WTC11 (cell line): ENCODE measurements at regions not wholly inside any gene's neighbourhood (a gene's known extent, or its start where the extent isn't known, plus 50 kb on each side); places are given as distances from the start of the nearest gene placed in this dataset.

Source experiments
- ATAC-seq: fragments of 200-7000 bp; cut with Tn5 transposase; 2 replicates; pipeline ENCODE4 v1.10.0; 2021; ENCODE audit warnings: mild to moderate bottlenecking, moderate library complexity
- CTCF ChIA-PET: fragments of 300-600 bp; sonication (Branson Sonifier 250); formaldehyde crosslinking; loops from one replicate; lab custom pipeline; 2021; ENCODE audit warnings: antibody characterized with exemption; lab: Charles Lee
- POLR2A ChIA-PET: fragments of 350-600 bp; sonication (Branson Sonifier 250); formaldehyde crosslinking; loops from one replicate; lab custom pipeline; 2021; ENCODE audit warnings: antibody characterized with exemption; lab: Charles Lee
- DNase-seq: peaks from one replicate; pipeline ENCODE4 v3.0.0; 2021; ENCODE audit warnings: low spot score
- H3K27ac Mint-ChIP-seq: 2 replicates; pipeline ENCODE4 v1.8.0; 2021; ENCODE audit warnings: mixed read lengths
- H3K27me3 Mint-ChIP-seq: 2 replicates; pipeline ENCODE4 v1.8.0; 2021; ENCODE audit warnings: low read depth, mild to moderate bottlenecking, moderate library complexity, mixed read lengths
- H3K36me3 Mint-ChIP-seq: 2 replicates; pipeline ENCODE4 v1.8.0; 2021; ENCODE audit warnings: mixed read lengths
- H3K4me1 Mint-ChIP-seq: 2 replicates; pipeline ENCODE4 v1.8.0; 2022; ENCODE audit warnings: mixed read lengths
- H3K4me3 Mint-ChIP-seq: 2 replicates; pipeline ENCODE4 v1.8.0; 2021; ENCODE audit warnings: mild to moderate bottlenecking, moderate library complexity, mixed read lengths
- H3K9me3 Mint-ChIP-seq: 2 replicates; pipeline ENCODE4 v1.8.0; 2021; ENCODE audit warnings: mixed read lengths
- ATF1 ChIP-seq: sonication (generic); formaldehyde crosslinking; IDR thresholded peaks from 2 replicates; pipeline ENCODE4 v1.8.1; 2023; ENCODE audit warnings: mild to moderate bottlenecking, moderate library complexity, missing genetic modification reagents
- CBFB ChIP-seq: sonication (generic); formaldehyde crosslinking; IDR thresholded peaks from 2 replicates; pipeline ENCODE4 v1.8.1; 2022; ENCODE audit warnings: mild to moderate bottlenecking, low read depth, missing genetic modification reagents
- CREB1 ChIP-seq: sonication (generic); formaldehyde crosslinking; IDR thresholded peaks from 2 replicates; pipeline ENCODE4 v1.8.0; 2023; ENCODE audit warnings: mild to moderate bottlenecking, missing genetic modification reagents
- ETV6 ChIP-seq: sonication (generic); formaldehyde crosslinking; IDR thresholded peaks from 2 replicates; pipeline ENCODE4 v1.8.1; 2022; ENCODE audit warnings: mild to moderate bottlenecking, missing genetic modification reagents
- FOXJ3 ChIP-seq: sonication (generic); formaldehyde crosslinking; IDR thresholded peaks from 2 replicates; pipeline ENCODE4 v1.9.0; 2021; ENCODE audit warnings: missing genetic modification reagents, mild to moderate bottlenecking, borderline replicate concordance
- FOXK1 ChIP-seq: sonication (generic); formaldehyde crosslinking; IDR thresholded peaks from 2 replicates; pipeline ENCODE4 v1.8.0; 2022; ENCODE audit warnings: mild to moderate bottlenecking, moderate library complexity, missing genetic modification reagents
- GTF2I ChIP-seq: fragments of 250-450 bp; sonication (Bioruptor Pico); conservative IDR thresholded peaks from 2 replicates; pipeline ENCODE4 v1.4.0; 2021; ENCODE audit warnings: mild to moderate bottlenecking
- JUN ChIP-seq: sonication (generic); formaldehyde crosslinking; IDR thresholded peaks from 2 replicates; pipeline ENCODE4 v1.8.0; 2023; ENCODE audit warnings: mild to moderate bottlenecking, missing genetic modification reagents
- RELA ChIP-seq: sonication (generic); formaldehyde crosslinking; IDR thresholded peaks from 2 replicates; pipeline ENCODE4 v1.8.1; 2022; ENCODE audit warnings: missing genetic modification reagents, mild to moderate bottlenecking, borderline replicate concordance
- SMAD4 ChIP-seq: sonication (generic); formaldehyde crosslinking; IDR thresholded peaks from 2 replicates; pipeline ENCODE4 v1.8.0; 2022; ENCODE audit warnings: mild to moderate bottlenecking, missing genetic modification reagents
- ZNF232 ChIP-seq: sonication (generic); formaldehyde crosslinking; IDR thresholded peaks from 2 replicates; pipeline ENCODE4 v1.8.0; 2022; ENCODE audit warnings: mild to moderate bottlenecking, missing genetic modification reagents
- ZNF263 ChIP-seq: sonication (generic); formaldehyde crosslinking; IDR thresholded peaks from 2 replicates; pipeline ENCODE4 v1.8.1; 2022; ENCODE audit warnings: low read depth, mild to moderate bottlenecking, moderate library complexity, missing genetic modification reagents
- TF ChIP-seq, protein P1 (sequence below): fragments of 250-450 bp; sonication (Bioruptor Pico); IDR thresholded peaks from 2 replicates; pipeline ENCODE4 v2.1.2; 2022; ENCODE audit warnings: mild to moderate bottlenecking, moderate library complexity
- TF ChIP-seq, protein P2 (sequence below): sonication (generic); formaldehyde crosslinking; IDR thresholded peaks from 2 replicates; pipeline ENCODE4 v1.8.0; 2022; ENCODE audit warnings: mild to moderate bottlenecking, missing genetic modification reagents
- TF ChIP-seq, protein P3 (sequence below): sonication (generic); formaldehyde crosslinking; IDR thresholded peaks from 2 replicates; pipeline ENCODE4 v1.8.1; 2023; ENCODE audit warnings: mild to moderate bottlenecking, moderate library complexity, missing genetic modification reagents
- TF ChIP-seq, protein P4 (sequence below): sonication (generic); formaldehyde crosslinking; IDR thresholded peaks from 2 replicates; pipeline ENCODE4 v1.8.1; 2023; ENCODE audit warnings: mild to moderate bottlenecking, missing genetic modification reagents, moderate library complexity
- TF ChIP-seq, protein P5 (sequence below): sonication (generic); formaldehyde crosslinking; IDR thresholded peaks from 2 replicates; pipeline ENCODE4 v1.8.0; 2023; ENCODE audit warnings: missing genetic modification reagents, mild to moderate bottlenecking, borderline replicate concordance
- TF ChIP-seq, protein P6 (sequence below): sonication (generic); formaldehyde crosslinking; IDR thresholded peaks from 2 replicates; pipeline ENCODE4 v1.8.1; 2023; ENCODE audit warnings: mild to moderate bottlenecking, missing genetic modification reagents
- TF ChIP-seq, protein P7 (sequence below): sonication (generic); formaldehyde crosslinking; IDR thresholded peaks from 2 replicates; pipeline ENCODE4 v1.8.0; 2022; ENCODE audit warnings: mild to moderate bottlenecking, missing genetic modification reagents
- TF ChIP-seq, protein P8 (sequence below): sonication (generic); formaldehyde crosslinking; IDR thresholded peaks from 2 replicates; pipeline ENCODE4 v1.8.1; 2022; ENCODE audit warnings: mild to moderate bottlenecking, missing genetic modification reagents, moderate library complexity, borderline replicate concordance

DNA sequence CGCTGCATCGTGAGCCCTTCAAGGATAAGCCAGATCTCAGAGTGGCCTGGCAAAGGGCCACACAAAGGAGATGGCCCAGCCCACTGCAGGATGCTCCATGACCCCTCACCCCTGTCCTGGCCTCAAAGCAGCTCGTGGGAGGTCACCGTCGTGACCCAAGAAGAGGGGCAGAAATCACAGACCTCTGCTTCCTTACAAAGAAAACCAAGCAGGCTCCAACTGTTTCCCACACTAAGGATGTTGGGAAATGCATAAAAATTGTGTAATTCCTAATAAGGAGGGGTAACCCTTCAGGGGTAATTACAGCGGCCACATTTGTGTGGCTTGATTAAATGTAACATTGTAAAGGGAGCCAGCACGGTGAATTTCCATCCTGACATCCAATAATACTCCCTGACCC, 102.3 kb downstream of the BOD1L2 start (continued):
- TF ChIP-seq, protein P1, sequence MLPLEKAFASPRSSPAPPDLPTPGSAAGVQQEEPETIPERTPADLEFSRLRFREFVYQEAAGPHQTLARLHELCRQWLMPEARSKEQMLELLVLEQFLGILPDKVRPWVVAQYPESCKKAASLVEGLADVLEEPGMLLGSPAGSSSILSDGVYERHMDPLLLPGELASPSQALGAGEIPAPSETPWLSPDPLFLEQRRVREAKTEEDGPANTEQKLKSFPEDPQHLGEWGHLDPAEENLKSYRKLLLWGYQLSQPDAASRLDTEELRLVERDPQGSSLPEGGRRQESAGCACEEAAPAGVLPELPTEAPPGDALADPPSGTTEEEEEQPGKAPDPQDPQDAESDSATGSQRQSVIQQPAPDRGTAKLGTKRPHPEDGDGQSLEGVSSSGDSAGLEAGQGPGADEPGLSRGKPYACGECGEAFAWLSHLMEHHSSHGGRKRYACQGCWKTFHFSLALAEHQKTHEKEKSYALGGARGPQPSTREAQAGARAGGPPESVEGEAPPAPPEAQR (CRISPR knock-in tag), result no peak
- TF ChIP-seq FOXK1, result no peak
- TF ChIP-seq CREB1 (CRISPR knock-in tag), result no peak
- TF ChIP-seq, protein P2, sequence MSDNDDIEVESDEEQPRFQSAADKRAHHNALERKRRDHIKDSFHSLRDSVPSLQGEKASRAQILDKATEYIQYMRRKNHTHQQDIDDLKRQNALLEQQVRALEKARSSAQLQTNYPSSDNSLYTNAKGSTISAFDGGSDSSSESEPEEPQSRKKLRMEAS (CRISPR knock-in tag), result no peak
- TF ChIP-seq, protein P3, sequence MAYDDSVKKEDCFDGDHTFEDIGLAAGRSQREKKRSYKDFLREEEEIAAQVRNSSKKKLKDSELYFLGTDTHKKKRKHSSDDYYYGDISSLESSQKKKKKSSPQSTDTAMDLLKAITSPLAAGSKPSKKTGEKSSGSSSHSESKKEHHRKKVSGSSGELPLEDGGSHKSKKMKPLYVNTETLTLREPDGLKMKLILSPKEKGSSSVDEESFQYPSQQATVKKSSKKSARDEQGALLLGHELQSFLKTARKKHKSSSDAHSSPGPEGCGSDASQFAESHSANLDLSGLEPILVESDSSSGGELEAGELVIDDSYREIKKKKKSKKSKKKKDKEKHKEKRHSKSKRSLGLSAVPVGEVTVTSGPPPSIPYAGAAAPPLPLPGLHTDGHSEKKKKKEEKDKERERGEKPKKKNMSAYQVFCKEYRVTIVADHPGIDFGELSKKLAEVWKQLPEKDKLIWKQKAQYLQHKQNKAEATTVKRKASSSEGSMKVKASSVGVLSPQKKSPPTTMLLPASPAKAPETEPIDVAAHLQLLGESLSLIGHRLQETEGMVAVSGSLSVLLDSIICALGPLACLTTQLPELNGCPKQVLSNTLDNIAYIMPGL (CRISPR knock-in tag), result no peak

DNA sequence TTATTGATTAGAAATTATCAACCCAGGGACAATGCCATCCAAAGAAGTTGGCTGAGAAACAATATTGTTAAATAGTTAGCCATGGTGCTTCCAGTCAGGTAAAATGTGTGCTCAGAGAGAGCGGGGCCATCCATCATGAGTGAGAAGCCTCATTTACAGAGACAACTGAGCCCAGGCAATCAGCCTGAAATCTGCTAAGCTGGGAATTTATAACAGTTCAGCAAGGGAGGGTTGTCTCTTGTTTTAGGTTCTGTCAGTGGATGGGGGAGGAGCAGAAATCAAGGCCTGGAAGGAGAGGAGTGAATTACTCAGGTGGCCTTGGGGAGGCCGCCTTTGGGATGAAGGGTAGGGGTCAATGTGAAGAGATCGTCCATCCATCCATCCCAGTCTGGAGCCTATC, 102.5 kb upstream of the ST8SIA3 start:
- CTCF ChIA-PET, result no interaction called here
- Mint-ChIP-seq H3K36me3 (no peaks in the 10 kb centered on the region), H3K9me3 (no peaks in the 10 kb centered on the region), H3K27me3 (no peaks in the 10 kb centered on the region; the same call in 1 of the 2 replicates), H3K4me3 (no peak overlapping the region)
- no peak for DNase-seq
- TF ChIP-seq CBFB (CRISPR knock-in tag) (no peak), ATF1 (no peak), ZNF232 (CRISPR knock-in tag) (no peak), JUN (no peak), RELA (CRISPR knock-in tag) (no peak)
- TF ChIP-seq, protein P4, sequence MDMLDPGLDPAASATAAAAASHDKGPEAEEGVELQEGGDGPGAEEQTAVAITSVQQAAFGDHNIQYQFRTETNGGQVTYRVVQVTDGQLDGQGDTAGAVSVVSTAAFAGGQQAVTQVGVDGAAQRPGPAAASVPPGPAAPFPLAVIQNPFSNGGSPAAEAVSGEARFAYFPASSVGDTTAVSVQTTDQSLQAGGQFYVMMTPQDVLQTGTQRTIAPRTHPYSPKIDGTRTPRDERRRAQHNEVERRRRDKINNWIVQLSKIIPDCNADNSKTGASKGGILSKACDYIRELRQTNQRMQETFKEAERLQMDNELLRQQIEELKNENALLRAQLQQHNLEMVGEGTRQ (CRISPR knock-in tag), result no peak
- TF ChIP-seq, protein P5, sequence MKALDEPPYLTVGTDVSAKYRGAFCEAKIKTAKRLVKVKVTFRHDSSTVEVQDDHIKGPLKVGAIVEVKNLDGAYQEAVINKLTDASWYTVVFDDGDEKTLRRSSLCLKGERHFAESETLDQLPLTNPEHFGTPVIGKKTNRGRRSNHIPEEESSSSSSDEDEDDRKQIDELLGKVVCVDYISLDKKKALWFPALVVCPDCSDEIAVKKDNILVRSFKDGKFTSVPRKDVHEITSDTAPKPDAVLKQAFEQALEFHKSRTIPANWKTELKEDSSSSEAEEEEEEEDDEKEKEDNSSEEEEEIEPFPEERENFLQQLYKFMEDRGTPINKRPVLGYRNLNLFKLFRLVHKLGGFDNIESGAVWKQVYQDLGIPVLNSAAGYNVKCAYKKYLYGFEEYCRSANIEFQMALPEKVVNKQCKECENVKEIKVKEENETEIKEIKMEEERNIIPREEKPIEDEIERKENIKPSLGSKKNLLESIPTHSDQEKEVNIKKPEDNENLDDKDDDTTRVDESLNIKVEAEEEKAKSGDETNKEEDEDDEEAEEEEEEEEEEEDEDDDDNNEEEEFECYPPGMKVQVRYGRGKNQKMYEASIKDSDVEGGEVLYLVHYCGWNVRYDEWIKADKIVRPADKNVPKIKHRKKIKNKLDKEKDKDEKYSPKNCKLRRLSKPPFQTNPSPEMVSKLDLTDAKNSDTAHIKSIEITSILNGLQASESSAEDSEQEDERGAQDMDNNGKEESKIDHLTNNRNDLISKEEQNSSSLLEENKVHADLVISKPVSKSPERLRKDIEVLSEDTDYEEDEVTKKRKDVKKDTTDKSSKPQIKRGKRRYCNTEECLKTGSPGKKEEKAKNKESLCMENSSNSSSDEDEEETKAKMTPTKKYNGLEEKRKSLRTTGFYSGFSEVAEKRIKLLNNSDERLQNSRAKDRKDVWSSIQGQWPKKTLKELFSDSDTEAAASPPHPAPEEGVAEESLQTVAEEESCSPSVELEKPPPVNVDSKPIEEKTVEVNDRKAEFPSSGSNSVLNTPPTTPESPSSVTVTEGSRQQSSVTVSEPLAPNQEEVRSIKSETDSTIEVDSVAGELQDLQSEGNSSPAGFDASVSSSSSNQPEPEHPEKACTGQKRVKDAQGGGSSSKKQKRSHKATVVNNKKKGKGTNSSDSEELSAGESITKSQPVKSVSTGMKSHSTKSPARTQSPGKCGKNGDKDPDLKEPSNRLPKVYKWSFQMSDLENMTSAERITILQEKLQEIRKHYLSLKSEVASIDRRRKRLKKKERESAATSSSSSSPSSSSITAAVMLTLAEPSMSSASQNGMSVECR, result no peak
- TF ChIP-seq, all 79 proteins: peak for 0
- no peaks in the 10 kb centered on the region for H3K4me1 Mint-ChIP-seq
- ATAC-seq, result no peak
- POLR2A ChIA-PET, result no interaction called here
- no peak overlapping the region for H3K27ac Mint-ChIP-seq

DNA sequence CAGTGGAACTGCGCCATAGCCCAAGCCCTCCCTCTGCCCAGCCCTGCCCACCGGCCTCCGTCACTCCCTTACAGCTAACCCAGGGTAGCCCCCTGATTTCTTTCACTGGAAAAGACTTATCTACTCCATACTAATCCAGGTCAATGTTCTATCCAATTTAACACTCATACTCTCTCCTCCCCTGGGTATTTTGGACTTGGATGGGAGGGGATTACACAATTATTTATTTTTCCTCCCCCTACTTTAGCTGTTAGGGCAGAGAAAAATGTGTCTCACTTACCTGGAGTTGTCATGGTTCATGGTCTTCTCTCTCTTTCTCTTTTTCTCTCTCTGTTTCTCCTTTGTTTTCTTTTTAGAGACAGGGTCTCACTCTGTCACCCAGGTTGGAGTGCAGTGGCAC, 100.6 kb upstream of the ST8SIA3 start:
- Mint-ChIP-seq H3K27ac (no peak overlapping the region), H3K27me3 (no peaks in the 10 kb centered on the region; the same call in 1 of the 2 replicates), H3K4me3 (no peak overlapping the region), H3K36me3 (no peaks in the 10 kb centered on the region), H3K9me3 (no peaks in the 10 kb centered on the region), H3K4me1 (no peaks in the 10 kb centered on the region)
- ChIA-PET POLR2A (no interaction called here), CTCF (no interaction called here)
- ATAC-seq (no peak), DNase-seq (no peak)
- TF ChIP-seq GTF2I (CRISPR knock-in tag), result no peak
- no peak for TF ChIP-seq ETV6 (CRISPR knock-in tag)
- TF ChIP-seq, protein P6, sequence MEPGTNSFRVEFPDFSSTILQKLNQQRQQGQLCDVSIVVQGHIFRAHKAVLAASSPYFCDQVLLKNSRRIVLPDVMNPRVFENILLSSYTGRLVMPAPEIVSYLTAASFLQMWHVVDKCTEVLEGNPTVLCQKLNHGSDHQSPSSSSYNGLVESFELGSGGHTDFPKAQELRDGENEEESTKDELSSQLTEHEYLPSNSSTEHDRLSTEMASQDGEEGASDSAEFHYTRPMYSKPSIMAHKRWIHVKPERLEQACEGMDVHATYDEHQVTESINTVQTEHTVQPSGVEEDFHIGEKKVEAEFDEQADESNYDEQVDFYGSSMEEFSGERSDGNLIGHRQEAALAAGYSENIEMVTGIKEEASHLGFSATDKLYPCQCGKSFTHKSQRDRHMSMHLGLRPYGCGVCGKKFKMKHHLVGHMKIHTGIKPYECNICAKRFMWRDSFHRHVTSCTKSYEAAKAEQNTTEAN, result no peak
- TF ChIP-seq, protein P7, sequence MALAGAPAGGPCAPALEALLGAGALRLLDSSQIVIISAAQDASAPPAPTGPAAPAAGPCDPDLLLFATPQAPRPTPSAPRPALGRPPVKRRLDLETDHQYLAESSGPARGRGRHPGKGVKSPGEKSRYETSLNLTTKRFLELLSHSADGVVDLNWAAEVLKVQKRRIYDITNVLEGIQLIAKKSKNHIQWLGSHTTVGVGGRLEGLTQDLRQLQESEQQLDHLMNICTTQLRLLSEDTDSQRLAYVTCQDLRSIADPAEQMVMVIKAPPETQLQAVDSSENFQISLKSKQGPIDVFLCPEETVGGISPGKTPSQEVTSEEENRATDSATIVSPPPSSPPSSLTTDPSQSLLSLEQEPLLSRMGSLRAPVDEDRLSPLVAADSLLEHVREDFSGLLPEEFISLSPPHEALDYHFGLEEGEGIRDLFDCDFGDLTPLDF (CRISPR knock-in tag), result no peak
- no peak for TF ChIP-seq FOXJ3
- TF ChIP-seq, protein P8, sequence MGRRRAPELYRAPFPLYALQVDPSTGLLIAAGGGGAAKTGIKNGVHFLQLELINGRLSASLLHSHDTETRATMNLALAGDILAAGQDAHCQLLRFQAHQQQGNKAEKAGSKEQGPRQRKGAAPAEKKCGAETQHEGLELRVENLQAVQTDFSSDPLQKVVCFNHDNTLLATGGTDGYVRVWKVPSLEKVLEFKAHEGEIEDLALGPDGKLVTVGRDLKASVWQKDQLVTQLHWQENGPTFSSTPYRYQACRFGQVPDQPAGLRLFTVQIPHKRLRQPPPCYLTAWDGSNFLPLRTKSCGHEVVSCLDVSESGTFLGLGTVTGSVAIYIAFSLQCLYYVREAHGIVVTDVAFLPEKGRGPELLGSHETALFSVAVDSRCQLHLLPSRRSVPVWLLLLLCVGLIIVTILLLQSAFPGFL, result no peak
- no peak for TF ChIP-seq ZNF263
- no peak for TF ChIP-seq SMAD4 (CRISPR knock-in tag)
- TF ChIP-seq, protein P3 (CRISPR knock-in tag), result no peak
